ENCODE measurements at regions not wholly inside any gene's neighbourhood (a gene's known extent, or its start where the extent isn't known, plus 50 kb on each side); places are given as distances from the start of the nearest gene placed in this dataset.
"Not testable (repeated sequence)": the region's sequence is repeated elsewhere in the genome, so short reads cannot be mapped to it uniquely, and the experiment has no call there.

- in situ Hi-C loops (cut with MboI; ENCODE audit: low sequenced_read_pairs), result no loop called here
- DNase-seq (ENCODE audit: low spot score in 2 of 2), result peak; percentile 16 to 43
- Histone ChIP-seq H3K4me1 (peaks cover 27% of the 10 kb centered on the region), H3K4me3 (no peak overlapping the region), H3K27me3 (ENCODE audit: low read depth) (no peaks in the 10 kb centered on the region), H3K9me3 (no peaks in the 10 kb centered on the region), H3K36me3 (replicated peaks) (no peaks in the 10 kb centered on the region)
Measured at GRCh38 chr3:176376531-176376930, 820.8 kb downstream of the TBL1XR1 start.

DNA sequence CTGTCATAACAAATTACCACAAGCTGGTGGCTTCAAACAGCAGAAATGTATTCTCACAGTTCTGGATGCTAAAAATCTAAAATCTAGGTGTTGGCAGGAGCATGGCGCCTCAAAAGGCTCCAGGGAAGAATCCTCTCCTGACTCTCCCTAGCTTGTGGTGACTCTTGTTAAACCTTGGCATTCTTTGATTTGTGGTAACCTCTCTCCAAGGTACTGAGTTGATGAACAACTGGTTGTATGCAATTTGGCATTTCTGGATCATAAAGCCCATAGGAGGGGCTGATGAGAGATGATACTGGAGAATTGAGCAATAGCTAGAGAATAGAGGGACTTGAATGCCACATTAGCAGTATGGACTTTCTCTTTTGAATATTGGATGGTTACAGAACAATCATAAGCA, 821.8 kb downstream of the TBL1XR1 start:
- no peaks in the 10 kb centered on the region for H3K36me3 ChIP-seq (replicated peaks)
- no peaks in the 10 kb centered on the region for H3K27me3 ChIP-seq (ENCODE audit: low read depth)
- no peak overlapping the region for H3K4me3 ChIP-seq
- H3K4me1 ChIP-seq, result peaks cover 27% of the 10 kb centered on the region
- H3K9me3 ChIP-seq, result no peaks in the 10 kb centered on the region
- in situ Hi-C loops (cut with MboI; ENCODE audit: low sequenced_read_pairs), result no loop called here
- peak in 1 of 2 experiments; percentile 11 for DNase-seq (ENCODE audit: low spot score in 2 of 2)

DNA sequence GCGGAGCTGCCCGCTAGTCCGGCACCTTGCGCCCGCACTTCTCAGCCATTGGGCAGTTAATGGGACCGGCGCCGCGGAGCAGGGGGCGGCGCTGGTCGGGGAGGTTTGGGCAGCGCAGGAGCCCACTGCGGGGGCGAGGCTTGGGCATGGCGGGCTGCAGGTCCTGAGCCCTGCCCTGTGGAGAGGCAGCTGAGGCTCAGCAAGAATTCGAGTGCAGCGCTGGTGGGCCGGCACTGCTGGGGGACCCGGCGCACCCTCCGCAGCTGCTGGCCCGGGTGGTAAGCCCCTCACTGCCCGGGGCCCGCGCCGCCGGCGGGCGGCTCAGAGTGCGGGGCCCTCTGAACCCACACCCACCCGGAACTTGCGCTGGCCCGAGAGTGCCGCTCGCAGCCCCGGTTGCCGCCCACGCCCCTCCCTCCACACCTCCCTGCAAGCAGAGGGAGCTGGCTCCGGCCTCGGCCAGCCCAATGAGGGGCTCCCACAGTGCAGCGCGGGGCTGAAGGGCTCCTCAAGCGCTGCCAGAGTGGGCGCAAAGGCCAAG, 835.0 kb downstream of the TBL1XR1 start:
- Histone ChIP-seq H3K27me3 (ENCODE audit: low read depth) (no peaks in the 10 kb centered on the region), H3K4me1 (no peaks in the 10 kb centered on the region), H3K4me3 (no peak overlapping the region), H3K9me3 (no peaks in the 10 kb centered on the region), H3K36me3 (replicated peaks) (no peaks in the 10 kb centered on the region)
- in situ Hi-C loops (cut with MboI; ENCODE audit: low sequenced_read_pairs), result no loop called here
- DNase-seq (ENCODE audit: low spot score in 2 of 2), result no peak

DNA sequence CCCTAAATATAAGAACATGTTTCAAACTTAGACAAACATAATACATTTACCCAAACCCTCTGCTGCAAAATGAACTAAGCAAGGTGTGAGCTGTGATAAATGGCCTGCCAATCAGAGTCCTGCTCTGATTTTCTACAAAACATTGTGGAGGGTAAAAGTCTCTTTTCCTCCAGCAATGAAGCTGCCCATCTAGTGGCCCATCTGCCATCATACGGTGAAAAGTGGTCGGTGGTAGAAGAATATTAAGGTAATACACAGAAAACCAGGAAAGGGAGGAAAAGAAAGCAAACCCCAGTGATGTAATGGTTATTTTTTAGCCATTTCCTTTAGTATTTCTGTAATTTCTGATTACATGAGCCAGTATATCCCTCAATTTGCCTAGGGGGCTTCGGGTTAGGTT, 838.1 kb downstream of the TBL1XR1 start:
- DNase-seq (ENCODE audit: low spot score in 2 of 2), result no peak
- no peaks in the 10 kb centered on the region for H3K9me3 ChIP-seq
- no peaks in the 10 kb centered on the region for H3K27me3 ChIP-seq (ENCODE audit: low read depth)
- no peaks in the 10 kb centered on the region for H3K4me1 ChIP-seq
- H3K4me3 ChIP-seq, result no peak overlapping the region
- H3K36me3 ChIP-seq (replicated peaks), result no peaks in the 10 kb centered on the region
- in situ Hi-C loops (cut with MboI; ENCODE audit: low sequenced_read_pairs), result no loop called here

DNA sequence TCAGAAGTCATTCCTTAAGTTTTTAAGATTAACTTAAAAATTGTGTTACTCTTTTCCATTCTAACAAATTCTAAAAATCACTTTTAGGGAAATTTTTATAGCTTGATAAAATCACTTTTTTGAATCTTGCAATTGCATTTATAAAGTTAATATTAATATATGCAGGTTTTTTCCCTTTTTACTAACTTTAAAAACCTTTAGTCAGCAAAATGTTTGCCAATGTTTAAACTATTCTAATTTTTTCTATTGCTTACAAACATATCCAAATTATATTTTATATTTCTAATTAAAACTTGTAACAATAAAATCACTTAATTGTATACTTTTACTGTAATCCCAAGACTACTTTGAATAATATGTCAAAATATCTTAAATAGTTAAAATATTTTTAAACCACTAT, 839.4 kb downstream of the TBL1XR1 start:
- in situ Hi-C loops (cut with MboI; ENCODE audit: low sequenced_read_pairs), result no loop called here
- Histone ChIP-seq H3K9me3 (no peaks in the 10 kb centered on the region), H3K4me3 (no peak overlapping the region), H3K36me3 (replicated peaks) (no peaks in the 10 kb centered on the region), H3K4me1 (no peaks in the 10 kb centered on the region), H3K27me3 (ENCODE audit: low read depth) (no peaks in the 10 kb centered on the region)
- DNase-seq (ENCODE audit: low spot score in 2 of 2), result no peak

DNA sequence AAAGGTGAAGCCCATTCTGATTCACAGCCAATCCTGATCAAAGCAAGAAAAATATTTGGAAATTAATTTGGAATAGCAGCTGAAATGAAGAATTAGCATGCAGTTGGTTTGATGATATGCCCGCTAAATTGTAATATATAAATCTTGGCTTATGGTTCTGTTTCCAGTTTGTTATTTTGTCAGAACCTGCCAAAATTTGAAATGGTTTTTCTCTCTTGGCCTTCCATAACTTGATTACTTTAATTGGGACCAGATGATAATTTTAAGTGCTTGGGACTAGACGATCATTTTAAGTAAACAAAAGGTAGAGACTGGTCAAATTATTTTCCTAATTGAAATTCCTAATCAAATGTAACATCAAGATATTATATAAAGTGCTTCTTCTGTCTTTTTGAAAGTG, 842.4 kb downstream of the TBL1XR1 start:
- no peaks in the 10 kb centered on the region for H3K27me3 ChIP-seq (ENCODE audit: low read depth)
- no peaks in the 10 kb centered on the region for H3K9me3 ChIP-seq
- H3K4me1 ChIP-seq, result no peaks in the 10 kb centered on the region
- no peaks in the 10 kb centered on the region for H3K36me3 ChIP-seq (replicated peaks)
- no peak for DNase-seq (ENCODE audit: low spot score in 2 of 2)
- no peak overlapping the region for H3K4me3 ChIP-seq
- in situ Hi-C loops (cut with MboI; ENCODE audit: low sequenced_read_pairs), result no loop called here

DNA sequence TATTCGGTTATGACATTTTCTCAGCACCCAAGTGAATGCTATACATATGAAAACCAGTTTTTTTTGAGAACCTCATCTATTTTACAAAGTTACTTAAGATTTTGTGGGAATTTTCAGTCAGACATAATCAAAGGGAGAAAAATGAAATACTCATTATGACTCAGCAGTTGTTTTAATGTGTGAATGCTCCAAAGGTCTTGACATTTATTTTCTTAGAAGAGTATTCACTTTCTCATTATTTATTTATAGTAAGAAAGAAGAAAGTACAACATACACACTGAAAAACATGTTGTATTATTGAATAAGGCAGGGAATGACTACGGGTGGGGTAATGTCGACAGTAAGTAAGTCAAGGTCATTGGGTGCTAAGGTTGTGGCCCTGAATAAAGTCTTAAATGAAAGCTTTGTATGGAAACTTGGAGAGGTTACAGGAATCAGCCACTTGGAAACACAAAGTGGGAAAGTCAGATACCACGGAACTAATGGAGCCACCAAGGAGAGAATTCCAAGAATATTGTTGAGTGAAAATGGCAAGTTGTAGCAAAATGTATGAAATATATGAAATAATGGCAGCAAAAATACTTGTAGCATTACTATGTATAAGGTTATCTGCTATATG, 844.5 kb downstream of the TBL1XR1 start:
- H3K4me3 ChIP-seq, result no peak overlapping the region
- no peaks in the 10 kb centered on the region for H3K36me3 ChIP-seq (replicated peaks)
- DNase-seq (ENCODE audit: low spot score in 2 of 2), result no peak
- H3K9me3 ChIP-seq, result no peaks in the 10 kb centered on the region
- in situ Hi-C loops (cut with MboI; ENCODE audit: low sequenced_read_pairs), result no loop called here
- H3K4me1 ChIP-seq, result no peaks in the 10 kb centered on the region
- no peaks in the 10 kb centered on the region for H3K27me3 ChIP-seq (ENCODE audit: low read depth)

DNA sequence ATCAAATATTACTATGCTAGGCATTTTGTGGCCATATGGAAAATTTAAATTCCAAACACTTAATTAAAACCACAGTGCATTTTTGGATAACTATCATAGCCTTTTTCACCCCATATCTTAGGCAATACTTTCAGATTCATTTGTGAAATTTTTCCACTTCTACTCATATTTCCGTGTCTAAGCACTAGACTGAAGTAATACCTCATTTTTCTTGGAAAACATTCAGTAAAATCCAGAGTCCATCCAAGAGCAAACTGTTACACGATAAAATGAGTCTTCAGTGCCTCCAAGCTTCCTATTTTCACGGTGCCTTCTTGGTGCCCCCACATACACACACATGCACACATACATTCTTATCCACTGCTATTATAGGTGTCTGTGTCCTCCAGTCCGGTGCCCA, 845.9 kb downstream of the TBL1XR1 start:
- Histone ChIP-seq H3K27me3 (ENCODE audit: low read depth) (no peaks in the 10 kb centered on the region), H3K9me3 (no peaks in the 10 kb centered on the region), H3K4me3 (no peak overlapping the region), H3K4me1 (no peaks in the 10 kb centered on the region), H3K36me3 (replicated peaks) (no peaks in the 10 kb centered on the region)
- no peak for DNase-seq (ENCODE audit: low spot score in 2 of 2)
- in situ Hi-C loops (cut with MboI; ENCODE audit: low sequenced_read_pairs), result no loop called here

GRCh38 chr3:176349706-176350105, 847.6 kb downstream of the TBL1XR1 start:
- Histone ChIP-seq H3K4me1 (no peaks in the 10 kb centered on the region), H3K9me3 (no peaks in the 10 kb centered on the region), H3K36me3 (replicated peaks) (no peaks in the 10 kb centered on the region), H3K4me3 (no peak overlapping the region), H3K27me3 (ENCODE audit: low read depth) (no peaks in the 10 kb centered on the region)
- in situ Hi-C loops (cut with MboI; ENCODE audit: low sequenced_read_pairs), result no loop called here
- no peak for DNase-seq (ENCODE audit: low spot score in 2 of 2)

- Histone ChIP-seq H3K36me3 (replicated peaks) (no peaks in the 10 kb centered on the region), H3K9me3 (no peaks in the 10 kb centered on the region), H3K27me3 (ENCODE audit: low read depth) (no peaks in the 10 kb centered on the region), H3K4me3 (no peak overlapping the region), H3K4me1 (no peaks in the 10 kb centered on the region)
- in situ Hi-C loops (cut with MboI; ENCODE audit: low sequenced_read_pairs), result no loop called here
- no peak for DNase-seq (ENCODE audit: low spot score in 2 of 2)
Measured at GRCh38 chr3:176347424-176348146, 849.7 kb downstream of the TBL1XR1 start.

DNA sequence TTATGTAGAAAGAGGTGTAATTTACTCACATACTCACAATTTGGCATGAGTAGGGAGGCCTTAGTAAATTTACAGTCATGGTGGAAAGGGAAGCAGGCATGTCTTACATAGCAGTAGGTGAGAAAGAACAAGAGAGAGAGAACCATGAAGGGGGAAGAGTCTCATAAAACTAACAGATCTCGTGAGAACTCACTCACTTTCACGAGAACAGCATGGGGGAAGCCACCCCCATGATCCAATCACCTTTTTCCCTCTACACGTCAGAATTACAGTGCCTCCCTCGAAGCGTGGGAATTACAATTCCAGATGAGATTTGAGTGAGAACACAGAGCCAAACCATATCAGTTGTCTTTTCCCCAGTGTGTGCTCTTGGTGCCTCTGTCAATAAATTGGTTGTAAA, 855.3 kb downstream of the TBL1XR1 start:
- no peaks in the 10 kb centered on the region for H3K36me3 ChIP-seq (replicated peaks)
- no peaks in the 10 kb centered on the region for H3K9me3 ChIP-seq
- in situ Hi-C loops (cut with MboI; ENCODE audit: low sequenced_read_pairs), result no loop called here
- H3K27me3 ChIP-seq (ENCODE audit: low read depth), result no peaks in the 10 kb centered on the region
- H3K4me3 ChIP-seq, result no peak overlapping the region
- no peak for DNase-seq (ENCODE audit: low spot score in 2 of 2)
- no peaks in the 10 kb centered on the region for H3K4me1 ChIP-seq

- no peak overlapping the region for H3K4me3 ChIP-seq
- in situ Hi-C loops (cut with MboI; ENCODE audit: low sequenced_read_pairs), result no loop called here
- H3K27me3 ChIP-seq (ENCODE audit: low read depth), result no peaks in the 10 kb centered on the region
- H3K9me3 ChIP-seq, result no peaks in the 10 kb centered on the region
- H3K36me3 ChIP-seq (replicated peaks), result no peaks in the 10 kb centered on the region
- H3K4me1 ChIP-seq, result peaks cover 17% of the 10 kb centered on the region
- DNase-seq (ENCODE audit: low spot score in 2 of 2), result peak in 1 of 2 experiments; percentile 9
Measured at GRCh38 chr3:176328666-176329065, 868.6 kb downstream of the TBL1XR1 start.

DNA sequence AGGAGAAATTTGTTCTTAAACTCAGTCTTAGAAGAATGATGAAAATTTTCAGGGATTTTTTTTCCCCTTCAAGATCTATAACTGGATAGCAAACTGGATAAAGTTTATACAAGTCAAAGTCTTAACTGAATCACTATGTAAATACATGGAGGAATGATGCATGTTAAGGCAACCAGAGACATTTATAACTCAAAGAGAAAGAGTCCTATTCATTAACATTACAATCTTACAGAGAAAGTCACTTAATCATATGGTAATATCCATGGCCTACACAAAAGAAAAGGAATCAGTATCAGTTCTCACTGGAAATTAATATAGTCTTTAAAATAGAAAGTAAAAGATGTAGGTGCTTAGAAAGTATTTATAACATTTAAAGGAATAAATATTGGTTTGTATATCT, 869.1 kb downstream of the TBL1XR1 start:
- DNase-seq (ENCODE audit: low spot score in 2 of 2), result peak in 1 of 2 experiments; percentile 89
- peaks cover 17% of the 10 kb centered on the region for H3K4me1 ChIP-seq
- no peaks in the 10 kb centered on the region for H3K9me3 ChIP-seq
- no peak overlapping the region for H3K4me3 ChIP-seq
- no peaks in the 10 kb centered on the region for H3K36me3 ChIP-seq (replicated peaks)
- in situ Hi-C loops (cut with MboI; ENCODE audit: low sequenced_read_pairs), result no loop called here
- no peaks in the 10 kb centered on the region for H3K27me3 ChIP-seq (ENCODE audit: low read depth)

GRCh38 chr3:176326894-176327490, 870.3 kb downstream of the TBL1XR1 start:
- H3K4me3 ChIP-seq; H3K9me3 ChIP-seq; in situ Hi-C loops (cut with MboI; ENCODE audit: low sequenced_read_pairs): not testable (repeated sequence)

More at GRCh38 chr3:176326894-176327490, 870.3 kb downstream of the TBL1XR1 start:
- H3K4me1 ChIP-seq, result peaks cover 17% of the 10 kb centered on the region
- not testable (repeated sequence) for H3K36me3 ChIP-seq (replicated peaks); H3K27me3 ChIP-seq (ENCODE audit: low read depth); DNase-seq (ENCODE audit: low spot score in 2 of 2)

Measured in HAP-1 (cell line).